Muscle layer of duodenum (tissue), 2 donors: ENCODE measurements at regions not wholly inside any gene's neighbourhood (a gene's known extent, or its start where the extent isn't known, plus 50 kb on each side); places are given as distances from the start of the nearest gene placed in this dataset.

Experiments used
- H3K27ac ChIP-seq: one replicate; pipeline ENCODE4 v1.7.0; 2013; ENCODE audit warnings: mild to moderate bottlenecking, low read length
- H3K27me3 ChIP-seq: one replicate; pipeline ENCODE4 v1.7.0; 2013; ENCODE audit warnings: low read depth, mild to moderate bottlenecking, control low read depth, low read length
- H3K36me3 ChIP-seq, 2 donors: one replicate each; pipeline ENCODE4 v1.7.0; 2013; ENCODE audit warnings: low read length in 2 of 2, control low read depth in 1 of 2, mild to moderate bottlenecking in 1 of 2; ENCODE audit not compliant: insufficient read depth in 2 of 2, control insufficient read depth in 1 of 2
- H3K4me1 ChIP-seq, 2 donors: one replicate each; pipeline ENCODE4 v1.7.0; 2013; ENCODE audit warnings: low read length in 2 of 2, mild to moderate bottlenecking in 2 of 2, control low read depth in 1 of 2, moderate library complexity in 1 of 2; ENCODE audit not compliant: insufficient read depth in 2 of 2, control insufficient read depth in 1 of 2
- H3K4me3 ChIP-seq, 2 donors: one replicate each; pipeline ENCODE4 v1.7.0; 2013; ENCODE audit warnings: low read length in 2 of 2, low read depth in 1 of 2, mild to moderate bottlenecking in 1 of 2
- H3K9me3 ChIP-seq, 2 donors: one replicate each; pipeline ENCODE4 v1.7.0; 2013; ENCODE audit warnings: low read length in 2 of 2, control low read depth in 1 of 2, mild to moderate bottlenecking in 1 of 2; ENCODE audit not compliant: control insufficient read depth in 1 of 2
- donor health status: healthy.

GRCh38 chr2:195363496-195363895 is 293.5 kb upstream of the SLC39A10 start:
- H3K36me3 ChIP-seq, result no peaks in the 10 kb centered on the region
- H3K4me1 ChIP-seq, result no peaks in the 10 kb centered on the region
- H3K9me3 ChIP-seq, result no peaks in the 10 kb centered on the region
- H3K27me3 ChIP-seq, result no peaks in the 10 kb centered on the region
- H3K27ac ChIP-seq, result no peak overlapping the region
- no peak overlapping the region for H3K4me3 ChIP-seq

- Histone ChIP-seq H3K36me3 (no peaks in the 10 kb centered on the region), H3K27me3 (no peaks in the 10 kb centered on the region), H3K4me3 (no peak overlapping the region), H3K4me1 (no peaks in the 10 kb centered on the region), H3K27ac (no peak overlapping the region), H3K9me3 (peaks cover 0 to 5% of the 10 kb centered on the region in 2 donors)
These were observed 296.8 kb upstream of the SLC39A10 start for GRCh38 chr2:195360242-195360641.

- H3K27me3 ChIP-seq, result no peaks in the 10 kb centered on the region
- H3K27ac ChIP-seq, result no peak overlapping the region
- no peaks in the 10 kb centered on the region for H3K4me1 ChIP-seq
- H3K9me3 ChIP-seq, result peaks cover 0 to 5% of the 10 kb centered on the region in 2 donors
- no peaks in the 10 kb centered on the region for H3K36me3 ChIP-seq
- no peak overlapping the region for H3K4me3 ChIP-seq
These were observed 297.8 kb upstream of the SLC39A10 start for GRCh38 chr2:195359043-195359735.

- Histone ChIP-seq H3K4me3 (no peak overlapping the region), H3K36me3 (no peaks in the 10 kb centered on the region), H3K27me3 (no peaks in the 10 kb centered on the region), H3K9me3 (peaks cover 0 to 5% of the 10 kb centered on the region in 2 donors), H3K4me1 (no peaks in the 10 kb centered on the region), H3K27ac (no peak overlapping the region)
These were observed 300.0 kb upstream of the SLC39A10 start for GRCh38 chr2:195356920-195357440.

GRCh38 chr2:195356026-195356425 is 301.0 kb upstream of the SLC39A10 start:
- H3K27ac ChIP-seq, result no peak overlapping the region
- no peaks in the 10 kb centered on the region for H3K27me3 ChIP-seq
- no peaks in the 10 kb centered on the region for H3K4me1 ChIP-seq
- no peaks in the 10 kb centered on the region for H3K36me3 ChIP-seq
- H3K4me3 ChIP-seq, result no peak overlapping the region
- H3K9me3 ChIP-seq, result peaks cover 0 to 5% of the 10 kb centered on the region in 2 donors

- H3K4me1 ChIP-seq, result no peaks in the 10 kb centered on the region
These were observed 304.4 kb upstream of the SLC39A10 start for GRCh38 chr2:195352581-195352980.

GRCh38 chr2:195343942-195344530 is 313.0 kb upstream of the SLC39A10 start:
- H3K4me3 ChIP-seq, result no peak overlapping the region
- H3K27me3 ChIP-seq, result no peaks in the 10 kb centered on the region
- H3K4me1 ChIP-seq, result no peaks in the 10 kb centered on the region
- no peak overlapping the region for H3K27ac ChIP-seq
- no peaks in the 10 kb centered on the region for H3K9me3 ChIP-seq
- H3K36me3 ChIP-seq, result no peaks in the 10 kb centered on the region

More at GRCh38 chr2:195352581-195352980, 304.4 kb upstream of the SLC39A10 start:
- peaks cover 0 to 5% of the 10 kb centered on the region in 2 donors for H3K9me3 ChIP-seq
- no peaks in the 10 kb centered on the region for H3K36me3 ChIP-seq
- no peaks in the 10 kb centered on the region for H3K27me3 ChIP-seq
- no peak overlapping the region for H3K4me3 ChIP-seq
- no peak overlapping the region for H3K27ac ChIP-seq

GRCh38 chr2:195343540-195343939 is 313.5 kb upstream of the SLC39A10 start:
- H3K4me1 ChIP-seq, result no peaks in the 10 kb centered on the region
- no peaks in the 10 kb centered on the region for H3K36me3 ChIP-seq
- H3K4me3 ChIP-seq, result no peak overlapping the region
- no peak overlapping the region for H3K27ac ChIP-seq
- H3K27me3 ChIP-seq, result no peaks in the 10 kb centered on the region
- no peaks in the 10 kb centered on the region for H3K9me3 ChIP-seq

GRCh38 chr2:195342061-195342460 is 315.0 kb upstream of the SLC39A10 start:
- Histone ChIP-seq H3K36me3 (no peaks in the 10 kb centered on the region), H3K4me3 (no peak overlapping the region), H3K27me3 (no peaks in the 10 kb centered on the region), H3K9me3 (no peaks in the 10 kb centered on the region), H3K27ac (no peak overlapping the region), H3K4me1 (no peaks in the 10 kb centered on the region)

- no peaks in the 10 kb centered on the region for H3K9me3 ChIP-seq
- H3K27ac ChIP-seq, result no peak overlapping the region
- H3K4me3 ChIP-seq, result no peak overlapping the region
- no peaks in the 10 kb centered on the region for H3K36me3 ChIP-seq
- no peaks in the 10 kb centered on the region for H3K27me3 ChIP-seq
- H3K4me1 ChIP-seq, result no peaks in the 10 kb centered on the region
These were observed 318.2 kb upstream of the SLC39A10 start for GRCh38 chr2:195338856-195339255.

GRCh38 chr2:195337597-195337996 is 319.4 kb upstream of the SLC39A10 start:
- H3K27ac ChIP-seq, result no peak overlapping the region
- no peak overlapping the region for H3K4me3 ChIP-seq
- no peaks in the 10 kb centered on the region for H3K9me3 ChIP-seq
- H3K27me3 ChIP-seq, result no peaks in the 10 kb centered on the region
- no peaks in the 10 kb centered on the region for H3K4me1 ChIP-seq
- no peaks in the 10 kb centered on the region for H3K36me3 ChIP-seq
